ENCODE measurements at regions not wholly inside any gene's neighbourhood (a gene's known extent, or its start where the extent isn't known, plus 50 kb on each side); places are given as distances from the start of the nearest gene placed in this dataset.

GRCh38 chr10:78437407-78437768 lies 403.7 kb downstream of the RPS24 start:
- DNase-seq (ENCODE audit: extremely low spot score, unreplicated experiment): no peak
- Mint-ChIP-seq H3K4me3 (ENCODE audit: unreplicated experiment) (no peak overlapping the region), H3K27ac (ENCODE audit: unreplicated experiment) (no peak overlapping the region), H3K9me3 (ENCODE audit: unreplicated experiment) (no peaks in the 10 kb centered on the region), H3K36me3 (ENCODE audit: unreplicated experiment) (no peaks in the 10 kb centered on the region), H3K27me3 (ENCODE audit: unreplicated experiment) (peaks cover 28% of the 10 kb centered on the region), H3K4me1 (ENCODE audit: unreplicated experiment) (peaks cover 15% of the 10 kb centered on the region)
- TF ChIP-seq CTCF (IDR thresholded peaks at IDR 0.05): no peak

- Mint-ChIP-seq H3K36me3 (ENCODE audit: unreplicated experiment) (no peaks in the 10 kb centered on the region), H3K9me3 (ENCODE audit: unreplicated experiment) (no peaks in the 10 kb centered on the region), H3K4me3 (ENCODE audit: unreplicated experiment) (no peak overlapping the region), H3K4me1 (ENCODE audit: unreplicated experiment) (peaks cover 7% of the 10 kb centered on the region), H3K27ac (ENCODE audit: unreplicated experiment) (no peak overlapping the region), H3K27me3 (ENCODE audit: unreplicated experiment) (peaks cover 27% of the 10 kb centered on the region)
- DNase-seq (ENCODE audit: extremely low spot score, unreplicated experiment): no peak
- peak; percentile 8 for TF ChIP-seq CTCF (IDR thresholded peaks at IDR 0.05)
These were observed 404.6 kb downstream of the RPS24 start for GRCh38 chr10:78437998-78438906.

- Mint-ChIP-seq H3K27me3 (ENCODE audit: unreplicated experiment) (peaks cover 27% of the 10 kb centered on the region), H3K27ac (ENCODE audit: unreplicated experiment) (no peak overlapping the region), H3K36me3 (ENCODE audit: unreplicated experiment) (no peaks in the 10 kb centered on the region), H3K4me3 (ENCODE audit: unreplicated experiment) (no peak overlapping the region), H3K4me1 (ENCODE audit: unreplicated experiment) (peaks cover 2% of the 10 kb centered on the region), H3K9me3 (ENCODE audit: unreplicated experiment) (no peaks in the 10 kb centered on the region)
- no peak for TF ChIP-seq CTCF (IDR thresholded peaks at IDR 0.05)
- no peak for DNase-seq (ENCODE audit: extremely low spot score, unreplicated experiment)
These were observed 405.5 kb downstream of the RPS24 start for GRCh38 chr10:78438907-78439809.

- H3K4me1 Mint-ChIP-seq (ENCODE audit: unreplicated experiment): peaks cover 2% of the 10 kb centered on the region
These were observed 407.3 kb downstream of the RPS24 start for GRCh38 chr10:78441010-78441409.

More at GRCh38 chr10:78441010-78441409, 407.3 kb downstream of the RPS24 start:
- peaks cover 22% of the 10 kb centered on the region for H3K27me3 Mint-ChIP-seq (ENCODE audit: unreplicated experiment)
- no peak overlapping the region for H3K4me3 Mint-ChIP-seq (ENCODE audit: unreplicated experiment)
- TF ChIP-seq CTCF (IDR thresholded peaks at IDR 0.05): no peak
- H3K9me3 Mint-ChIP-seq (ENCODE audit: unreplicated experiment): no peaks in the 10 kb centered on the region
- no peaks in the 10 kb centered on the region for H3K36me3 Mint-ChIP-seq (ENCODE audit: unreplicated experiment)
- H3K27ac Mint-ChIP-seq (ENCODE audit: unreplicated experiment): no peak overlapping the region
- DNase-seq (ENCODE audit: extremely low spot score, unreplicated experiment): no peak
